Uterus (tissue), 3 donors: ENCODE measurements at regions not wholly inside any gene's neighbourhood (a gene's known extent, or its start where the extent isn't known, plus 50 kb on each side); places are given as distances from the start of the nearest gene placed in this dataset.

Experiments
- DNase-seq, 2 donors: peaks; one replicate each; pipeline ENCODE4 v3.0.0-alpha.2; 2019 to 2020
- H3K27ac ChIP-seq, 2 donors: fragments of 200-600 bp; sonication (generic); 1 replicate in 1 of 2; 2 replicates in 1 of 2; pipeline ENCODE4 v1.5.1; 2016 to 2018
- H3K27me3 ChIP-seq, 2 donors: fragments of 200-600 bp; sonication (generic); one replicate each; pipeline ENCODE4 v1.5.1; 2018 to 2019; ENCODE audit warnings: control low read depth in 1 of 2
- H3K36me3 ChIP-seq, 2 donors: fragments of 200-600 bp; sonication (generic); one replicate each; pipeline ENCODE4 v1.5.1; 2019; ENCODE audit warnings: control low read depth in 1 of 2
- H3K4me1 ChIP-seq, 2 donors: fragments of 200-600 bp; sonication (generic); one replicate each; pipeline ENCODE4 v1.5.1; 2018 to 2019; ENCODE audit warnings: control low read depth in 1 of 2
- H3K4me3 ChIP-seq, 2 donors: fragments of 200-600 bp; sonication (generic); 1 replicate in 1 of 2; 2 replicates in 1 of 2; pipeline ENCODE4 v1.5.1; 2018 to 2019; ENCODE audit warnings: mild to moderate bottlenecking in 1 of 2
- H3K9me3 ChIP-seq, 2 donors: fragments of 200-600 bp; sonication (generic); one replicate each; pipeline ENCODE4 v1.5.1; 2019; ENCODE audit warnings: control low read depth in 1 of 2
- POLR2A ChIP-seq, 2 donors: fragments of 450-650 bp; IDR thresholded peaks; one replicate each; pipeline ENCODE4 v1.6.1; 2016; ENCODE audit warnings: antibody characterized with exemption in 2 of 2, mild to moderate bottlenecking in 1 of 2, moderate library complexity in 1 of 2
- intact Hi-C: fragments of 100-400 bp; cut with DNase I; formaldehyde crosslinking; loops from one replicate; pipeline ENCODE4 v1.15.1; 2023; ENCODE audit warnings: low total_unique reads
- TF ChIP-seq, protein P1 (sequence below), 4 experiments: fragments of 200-600 bp in 2 of 4; fragments of 450-650 bp in 2 of 4; sonication (generic) in 2 of 4; IDR thresholded peaks; one replicate each; pipeline ENCODE4 v1.5.1; 2016 to 2019; ENCODE audit warnings: antibody characterized with exemption in 4 of 4, mild to moderate bottlenecking in 2 of 4, moderate library complexity in 1 of 4
- donor health status: DM: yes; HTN: yes; CAD: no.

DNA sequence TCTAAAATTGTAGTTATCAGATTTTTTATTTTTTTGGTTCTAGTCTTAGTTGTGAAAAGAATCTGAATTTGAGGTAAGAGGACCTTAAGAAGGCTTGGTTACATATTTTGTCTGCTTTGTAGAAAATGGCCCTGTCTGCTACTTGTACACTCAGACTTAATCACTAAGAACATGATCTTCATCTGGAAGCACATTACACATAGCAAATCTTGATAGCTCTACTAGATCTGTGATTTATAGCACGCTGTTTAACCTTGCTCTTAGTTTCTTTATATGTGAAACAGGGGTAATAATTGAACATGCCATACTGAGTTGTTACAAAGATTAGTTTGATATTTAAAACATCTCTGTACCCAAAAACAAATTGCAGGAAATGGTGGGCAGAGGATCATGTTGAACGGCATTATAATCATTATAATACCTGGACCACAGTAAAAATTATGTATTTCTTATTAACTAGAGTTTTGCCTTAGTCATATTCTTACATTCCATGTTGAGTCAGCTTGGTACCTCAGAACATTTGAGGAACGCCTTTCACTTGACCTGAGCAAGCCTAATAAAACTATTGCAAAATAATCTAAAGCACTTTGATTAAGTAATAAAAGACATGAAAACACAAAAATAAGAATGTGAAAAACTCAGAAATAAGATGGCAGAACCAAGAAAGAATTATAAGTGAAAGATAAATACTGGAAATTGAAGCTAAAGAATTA lies 738.0 kb upstream of the AADAT start:
- Histone ChIP-seq H3K36me3 (no peaks in the 10 kb centered on the region), H3K4me1 (no peaks in the 10 kb centered on the region), H3K27ac (no peak overlapping the region), H3K4me3 (no peak overlapping the region), H3K9me3 (no peaks in the 10 kb centered on the region), H3K27me3 (no peaks in the 10 kb centered on the region)
- TF ChIP-seq, protein P1, sequence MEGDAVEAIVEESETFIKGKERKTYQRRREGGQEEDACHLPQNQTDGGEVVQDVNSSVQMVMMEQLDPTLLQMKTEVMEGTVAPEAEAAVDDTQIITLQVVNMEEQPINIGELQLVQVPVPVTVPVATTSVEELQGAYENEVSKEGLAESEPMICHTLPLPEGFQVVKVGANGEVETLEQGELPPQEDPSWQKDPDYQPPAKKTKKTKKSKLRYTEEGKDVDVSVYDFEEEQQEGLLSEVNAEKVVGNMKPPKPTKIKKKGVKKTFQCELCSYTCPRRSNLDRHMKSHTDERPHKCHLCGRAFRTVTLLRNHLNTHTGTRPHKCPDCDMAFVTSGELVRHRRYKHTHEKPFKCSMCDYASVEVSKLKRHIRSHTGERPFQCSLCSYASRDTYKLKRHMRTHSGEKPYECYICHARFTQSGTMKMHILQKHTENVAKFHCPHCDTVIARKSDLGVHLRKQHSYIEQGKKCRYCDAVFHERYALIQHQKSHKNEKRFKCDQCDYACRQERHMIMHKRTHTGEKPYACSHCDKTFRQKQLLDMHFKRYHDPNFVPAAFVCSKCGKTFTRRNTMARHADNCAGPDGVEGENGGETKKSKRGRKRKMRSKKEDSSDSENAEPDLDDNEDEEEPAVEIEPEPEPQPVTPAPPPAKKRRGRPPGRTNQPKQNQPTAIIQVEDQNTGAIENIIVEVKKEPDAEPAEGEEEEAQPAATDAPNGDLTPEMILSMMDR (IDR thresholded peaks at IDR 0.05): no peak
- TF ChIP-seq POLR2A (IDR thresholded peaks at IDR 0.05): no peak
- intact Hi-C loops: no loop called here
- no peak for DNase-seq

DNA sequence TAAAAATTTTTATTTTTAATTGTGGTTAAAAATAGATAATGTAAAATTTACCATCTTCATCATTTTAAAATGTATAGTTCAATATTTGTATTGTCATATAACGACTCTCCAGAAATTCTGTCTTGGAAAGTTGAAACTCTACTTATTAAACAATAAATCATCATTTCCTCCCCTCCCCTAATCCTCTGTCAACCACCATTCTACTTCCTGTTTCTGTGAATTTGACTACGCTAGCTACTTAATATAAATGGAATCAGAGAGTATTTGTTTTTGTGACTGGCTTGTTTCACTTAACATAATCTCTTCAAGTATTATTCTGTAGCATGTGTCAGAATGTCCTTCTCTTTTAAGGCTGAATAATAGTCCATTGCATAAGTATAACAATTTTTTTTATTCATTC lies 729.0 kb upstream of the AADAT start:
- TF ChIP-seq, protein P1 (IDR thresholded peaks at IDR 0.05): no peak
- no peak for TF ChIP-seq POLR2A (IDR thresholded peaks at IDR 0.05)
- Histone ChIP-seq H3K36me3 (no peaks in the 10 kb centered on the region), H3K4me1 (no peaks in the 10 kb centered on the region), H3K9me3 (no peaks in the 10 kb centered on the region), H3K27me3 (no peaks in the 10 kb centered on the region), H3K4me3 (no peak overlapping the region), H3K27ac (no peak overlapping the region)
- DNase-seq: no peak
- intact Hi-C loops: no loop called here

DNA sequence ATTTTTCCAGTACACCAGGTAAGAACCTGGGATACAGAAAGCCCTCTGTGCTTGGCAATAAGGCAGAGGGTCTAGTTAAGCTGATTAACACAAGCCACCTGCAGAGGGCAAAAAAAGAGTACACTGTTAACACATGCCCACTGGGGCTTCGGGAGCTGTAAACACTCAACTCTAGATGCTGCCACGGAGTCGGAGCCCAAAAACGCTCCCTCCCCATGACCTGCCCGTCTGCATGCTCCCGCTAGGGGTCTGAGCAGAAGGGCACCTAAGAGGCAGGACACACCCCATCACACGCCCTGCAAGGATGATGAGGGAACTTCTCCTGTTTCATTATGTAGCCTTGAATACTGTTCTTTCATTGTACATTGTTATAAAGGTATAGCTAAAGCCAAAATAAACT lies 715.6 kb upstream of the AADAT start:
- Histone ChIP-seq H3K36me3 (no peaks in the 10 kb centered on the region), H3K27ac (no peak overlapping the region), H3K9me3 (no peaks in the 10 kb centered on the region), H3K4me1 (no peaks in the 10 kb centered on the region), H3K27me3 (no peaks in the 10 kb centered on the region), H3K4me3 (no peak overlapping the region)
- no peak for TF ChIP-seq POLR2A (IDR thresholded peaks at IDR 0.05)
- TF ChIP-seq, protein P1 (IDR thresholded peaks at IDR 0.05): no peak
- intact Hi-C loops: no loop called here
- no peak for DNase-seq

DNA sequence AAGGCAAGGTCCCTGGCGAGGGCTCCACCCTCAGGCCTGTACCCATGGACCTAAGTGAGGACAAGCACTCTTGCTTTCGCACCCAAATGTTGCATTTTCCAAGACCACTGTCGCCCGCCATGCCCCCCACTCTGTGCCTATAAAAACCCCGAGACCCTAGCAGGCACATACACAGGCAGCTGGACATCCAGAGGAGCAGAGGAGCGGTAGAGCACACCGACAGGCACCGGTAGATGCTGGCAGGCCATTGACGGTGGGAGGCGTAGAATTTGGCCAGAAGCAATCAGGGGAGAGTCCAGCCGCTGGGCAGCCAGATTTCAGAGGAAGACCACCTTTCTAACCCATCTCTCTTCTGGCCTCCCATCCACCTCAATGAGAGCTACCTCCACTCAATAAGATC lies 715.2 kb upstream of the AADAT start:
- TF ChIP-seq, protein P1 (IDR thresholded peaks at IDR 0.05): no peak
- TF ChIP-seq POLR2A (IDR thresholded peaks at IDR 0.05): no peak
- intact Hi-C loops: no loop called here
- DNase-seq: no peak

DNA sequence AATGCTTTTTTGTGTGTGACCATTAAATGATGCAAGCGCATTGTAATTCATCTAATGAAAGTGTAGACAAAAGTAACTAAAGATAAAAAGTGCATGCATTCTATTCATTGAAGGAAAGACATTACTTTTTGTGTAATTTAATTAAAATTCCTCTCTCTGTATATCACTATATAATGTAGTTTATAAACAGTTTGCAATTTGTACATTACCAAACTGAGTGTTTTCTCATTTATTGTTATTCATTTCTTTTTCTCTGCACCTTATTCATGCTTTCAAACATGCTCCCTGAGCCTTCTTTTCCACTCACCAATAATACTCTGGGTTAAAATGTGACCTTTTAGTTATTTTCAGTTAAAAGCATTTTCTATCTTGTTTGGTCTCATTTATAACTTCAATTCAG lies 713.7 kb upstream of the AADAT start:
- Histone ChIP-seq H3K9me3 (no peaks in the 10 kb centered on the region), H3K36me3 (no peaks in the 10 kb centered on the region), H3K27me3 (no peaks in the 10 kb centered on the region), H3K4me3 (no peak overlapping the region), H3K27ac (no peak overlapping the region), H3K4me1 (no peaks in the 10 kb centered on the region)
- TF ChIP-seq, protein P1 (IDR thresholded peaks at IDR 0.05): no peak
- TF ChIP-seq POLR2A (IDR thresholded peaks at IDR 0.05): no peak
- DNase-seq: no peak
- intact Hi-C loops: no loop called here

More for the DNA sequence above, 715.2 kb upstream of the AADAT start:
- Histone ChIP-seq H3K27ac (no peak overlapping the region), H3K27me3 (no peaks in the 10 kb centered on the region), H3K36me3 (no peaks in the 10 kb centered on the region), H3K4me3 (no peak overlapping the region), H3K9me3 (no peaks in the 10 kb centered on the region), H3K4me1 (no peaks in the 10 kb centered on the region)
